B cell (primary cell): ENCODE measurements at regions not wholly inside any gene's neighbourhood (a gene's known extent, or its start where the extent isn't known, plus 50 kb on each side); places are given as distances from the start of the nearest gene placed in this dataset.

Experiments
- CTCF ChIP-seq: fragments of 200-600 bp; IDR thresholded peaks from one replicate; pipeline ENCODE4 v1.8.0; 2022; ENCODE audit warnings: antibody characterized with exemption, mild to moderate bottlenecking
- EZH2 ChIP-seq: IDR thresholded peaks from 2 replicates; pipeline ENCODE4 v1.6.1; 2012; ENCODE audit warnings: borderline replicate concordance, low read depth, mild to moderate bottlenecking, moderate library complexity, low read length; ENCODE audit not compliant: insufficient read depth, poor library complexity, severe bottlenecking

GRCh38 chr7:125201002-125201401, 271.4 kb upstream of the POT1 start:
- TF ChIP-seq CTCF (no peak), EZH2 (no peak)
